ENCODE measurements at regions not wholly inside any gene's neighbourhood (a gene's known extent, or its start where the extent isn't known, plus 50 kb on each side); places are given as distances from the start of the nearest gene placed in this dataset.

GRCh38 chr22:48695251-48695650 is 1132.4 kb downstream of the BRD1 start:
- no peaks in the 10 kb centered on the region for H3K9me3 ChIP-seq
- H3K27me3 ChIP-seq (replicated peaks in 1 of 7) = peaks cover 0 to 19% (median 0%) of the 10 kb centered on the region in 7 donors
- no peak overlapping the region for H3K27ac ChIP-seq
- H3K4me1 ChIP-seq = no peaks in the 10 kb centered on the region
- H3K36me3 ChIP-seq = no peaks in the 10 kb centered on the region
- H3K4me3 ChIP-seq = no peak overlapping the region
- intact Hi-C loops (cut with DNase I; ENCODE audit: low total_unique reads) = no loop called here
- 61 to 77% (median 71%) methylated on average over 5 to 6 of the region's 6 CpGs for WGBS, 5 donors
- no peak for DNase-seq
- TF ChIP-seq POLR2A (IDR thresholded peaks at IDR 0.05) (no peak), POLR2AphosphoS5 (IDR thresholded peaks at IDR 0.05) (no peak), CTCF (IDR thresholded peaks at IDR 0.05 in 8 of 11, conservative IDR thresholded peaks at IDR 0.05 in 3 of 11) (no peak)

- WGBS, 5 donors = 67 to 86% (median 77%) methylated on average over 3 to 21 of the region's 22 CpGs
- no peak for DNase-seq
- TF ChIP-seq POLR2AphosphoS5 (IDR thresholded peaks at IDR 0.05) (no peak), POLR2A (IDR thresholded peaks at IDR 0.05) (no peak), CTCF (IDR thresholded peaks at IDR 0.05 in 8 of 11, conservative IDR thresholded peaks at IDR 0.05 in 3 of 11) (no peak)
- Histone ChIP-seq H3K9me3 (no peaks in the 10 kb centered on the region), H3K27me3 (replicated peaks in 1 of 7) (peaks cover 0 to 19% (median 0%) of the 10 kb centered on the region in 7 donors), H3K36me3 (no peaks in the 10 kb centered on the region), H3K4me3 (no peak overlapping the region), H3K27ac (no peak overlapping the region), H3K4me1 (no peaks in the 10 kb centered on the region)
- intact Hi-C loops (cut with DNase I; ENCODE audit: low total_unique reads) = no loop called here
These were observed 1133.3 kb downstream of the BRD1 start for GRCh38 chr22:48694296-48694883.

- WGBS, 5 donors = 89 to 94% (median 91%) methylated on average over 19 to 26 of the region's 26 CpGs
These were observed 1134.1 kb downstream of the BRD1 start for GRCh38 chr22:48693377-48694135.

More at GRCh38 chr22:48693377-48694135, 1134.1 kb downstream of the BRD1 start:
- Histone ChIP-seq H3K4me3 (no peak overlapping the region), H3K27ac (no peak overlapping the region), H3K36me3 (no peaks in the 10 kb centered on the region), H3K27me3 (replicated peaks in 1 of 7) (peaks cover 0 to 19% (median 0%) of the 10 kb centered on the region in 7 donors), H3K9me3 (no peaks in the 10 kb centered on the region), H3K4me1 (no peaks in the 10 kb centered on the region)
- no peak for TF ChIP-seq POLR2AphosphoS5 (IDR thresholded peaks at IDR 0.05)
- no peak for TF ChIP-seq CTCF (IDR thresholded peaks at IDR 0.05 in 8 of 11, conservative IDR thresholded peaks at IDR 0.05 in 3 of 11)
- TF ChIP-seq POLR2A (IDR thresholded peaks at IDR 0.05) = no peak
- intact Hi-C loops (cut with DNase I; ENCODE audit: low total_unique reads) = no loop called here
- DNase-seq = no peak

All from spleen (tissue), 11 donors.